ENCODE measurements at regions not wholly inside any gene's neighbourhood (a gene's known extent, or its start where the extent isn't known, plus 50 kb on each side); places are given as distances from the start of the nearest gene placed in this dataset.

DNA sequence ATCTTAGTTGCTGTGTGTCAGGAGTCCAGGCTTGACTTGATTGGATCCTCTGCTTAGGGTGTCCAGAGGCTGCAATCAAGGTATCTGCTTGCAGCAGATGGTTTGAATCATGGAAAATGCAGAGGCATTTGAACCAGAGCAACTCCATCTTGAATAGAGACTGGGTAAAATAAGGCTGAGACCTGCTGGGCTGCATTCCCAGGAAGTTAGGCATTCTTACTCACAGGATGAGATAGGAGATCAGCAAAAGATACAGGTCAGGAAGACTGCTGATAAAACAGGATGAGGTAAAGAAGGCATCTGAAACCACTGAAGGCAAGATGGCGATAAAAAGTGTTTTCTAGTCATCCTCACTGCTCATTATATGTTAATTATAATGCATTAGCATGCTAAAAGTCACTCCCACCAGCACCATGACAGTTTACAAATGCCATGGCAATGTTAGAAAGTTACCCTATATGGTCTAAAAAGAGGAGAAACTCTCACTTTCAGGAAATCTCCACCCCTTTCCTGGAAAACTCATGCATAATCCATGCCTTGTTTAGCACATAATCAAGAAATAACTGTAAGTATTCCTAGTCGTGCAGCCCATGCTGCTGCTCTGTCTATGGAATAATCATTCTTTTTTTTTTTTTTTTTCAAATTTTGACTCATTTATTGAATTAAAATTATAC lies 218.3 kb upstream of the CPNE8 start:
- TF ChIP-seq POLR2A (IDR thresholded peaks at IDR 0.05; ENCODE audit: low read depth, low read length) (no peak), TAF1 (IDR thresholded peaks at IDR 0.05; ENCODE audit: borderline replicate concordance, low read depth, low read length) (no peak), POLR2AphosphoS5 (IDR thresholded peaks at IDR 0.05; ENCODE audit: low read depth, low read length) (no peak)
